ENCODE measurements at regions not wholly inside any gene's neighbourhood (a gene's known extent, or its start where the extent isn't known, plus 50 kb on each side); places are given as distances from the start of the nearest gene placed in this dataset.

- no peaks in the 10 kb centered on the region for H3K4me1 ChIP-seq (ENCODE audit: insufficient read depth, low read length)
- H3K4me2 ChIP-seq (ENCODE audit: low read length): no peak overlapping the region
- no peaks in the 10 kb centered on the region for H4K20me1 ChIP-seq (ENCODE audit: low read length)
- no peak overlapping the region for H3K4me3 ChIP-seq (ENCODE audit: low read length)
- ATAC-seq (no peak), DNase-seq (no peak)
- H3K79me2 ChIP-seq (ENCODE audit: low read length): no peaks in the 10 kb centered on the region
- no peaks in the 10 kb centered on the region for H3F3A ChIP-seq (ENCODE audit: low read length, unreplicated experiment)
- POLR2A ChIA-PET (ENCODE audit: unreplicated experiment): no interaction called here
- H3K27me3 ChIP-seq (ENCODE audit: low read length): no peaks in the 10 kb centered on the region
- intact Hi-C loops (cut with micrococcal nuclease): no loop called here
- H3K9me2 ChIP-seq (replicated peaks; ENCODE audit: low read length): no peaks in the 10 kb centered on the region
- H3K36me3 ChIP-seq (ENCODE audit: low read depth, low read length): no peaks in the 10 kb centered on the region
- BruUV-seq (replicated peaks): no TSS peak
- no peak for TF ChIP-seq CTCF (conservative IDR thresholded peaks at IDR 0.05; ENCODE audit: low read depth, low read length)
- TF ChIP-seq EZH2phosphoT487 (IDR thresholded peaks at IDR 0.05; ENCODE audit: borderline replicate concordance, low read length): no peak
- no peak overlapping the region for H3K27ac ChIP-seq (ENCODE audit: low read length)
- CTCF ChIA-PET: no interaction called here
- H2AFZ ChIP-seq (ENCODE audit: low read length): no peak overlapping the region
- H3K9me3 ChIP-seq (ENCODE audit: low read length): no peaks in the 10 kb centered on the region
- H3K9ac ChIP-seq (ENCODE audit: low read length): no peak overlapping the region
These were observed 348.7 kb downstream of the NR4A2 start for GRCh38 chr2:155983845-155984244.

GRCh38 chr2:155982135-155982534 is 350.4 kb downstream of the NR4A2 start:
- POLR2A ChIA-PET (ENCODE audit: unreplicated experiment): no interaction called here
- TF ChIP-seq EZH2phosphoT487 (IDR thresholded peaks at IDR 0.05; ENCODE audit: borderline replicate concordance, low read length): no peak
- no peak for TF ChIP-seq CTCF (conservative IDR thresholded peaks at IDR 0.05; ENCODE audit: low read depth, low read length)
- no peak for TF ChIP-seq EZH2 (IDR thresholded peaks at IDR 0.05; ENCODE audit: low read length, unreplicated experiment)
- no TSS peak for BruUV-seq (replicated peaks)
- H3K4me2 ChIP-seq (ENCODE audit: low read length): no peak overlapping the region
- CTCF ChIA-PET: no interaction called here
- no peaks in the 10 kb centered on the region for H3K27me3 ChIP-seq (ENCODE audit: low read length)
- no peak overlapping the region for H3K27ac ChIP-seq (ENCODE audit: low read length)
- DNase-seq (no peak), ATAC-seq (no peak)
- intact Hi-C loops (cut with micrococcal nuclease): no loop called here
- H3K9ac ChIP-seq (ENCODE audit: low read length): no peak overlapping the region
- no peaks in the 10 kb centered on the region for H3K36me3 ChIP-seq (ENCODE audit: low read depth, low read length)
- no peaks in the 10 kb centered on the region for H3K9me3 ChIP-seq (ENCODE audit: low read length)
- no peaks in the 10 kb centered on the region for H3K9me2 ChIP-seq (replicated peaks; ENCODE audit: low read length)
- H3K4me3 ChIP-seq (ENCODE audit: low read length): no peak overlapping the region
- H2AFZ ChIP-seq (ENCODE audit: low read length): no peak overlapping the region
- no peaks in the 10 kb centered on the region for H3F3A ChIP-seq (ENCODE audit: low read length, unreplicated experiment)
- H3K4me1 ChIP-seq (ENCODE audit: insufficient read depth, low read length): no peaks in the 10 kb centered on the region
- no peaks in the 10 kb centered on the region for H3K79me2 ChIP-seq (ENCODE audit: low read length)
- no peaks in the 10 kb centered on the region for H4K20me1 ChIP-seq (ENCODE audit: low read length)

- Histone ChIP-seq H3K4me3 (ENCODE audit: low read length) (no peak overlapping the region), H3K9ac (ENCODE audit: low read length) (no peak overlapping the region)
- no peak for TF ChIP-seq EZH2 (IDR thresholded peaks at IDR 0.05; ENCODE audit: low read length, unreplicated experiment)
- TF ChIP-seq CTCF (conservative IDR thresholded peaks at IDR 0.05; ENCODE audit: low read depth, low read length): no peak
- TF ChIP-seq EZH2phosphoT487 (IDR thresholded peaks at IDR 0.05; ENCODE audit: borderline replicate concordance, low read length): no peak
These were observed 351.5 kb downstream of the NR4A2 start for GRCh38 chr2:155980941-155981560.

More at GRCh38 chr2:155980941-155981560, 351.5 kb downstream of the NR4A2 start:
- H3K79me2 ChIP-seq (ENCODE audit: low read length): no peaks in the 10 kb centered on the region
- CTCF ChIA-PET: no interaction called here
- H3K4me1 ChIP-seq (ENCODE audit: insufficient read depth, low read length): no peaks in the 10 kb centered on the region
- H3K27me3 ChIP-seq (ENCODE audit: low read length): no peaks in the 10 kb centered on the region
- no peaks in the 10 kb centered on the region for H3K36me3 ChIP-seq (ENCODE audit: low read depth, low read length)
- no peak overlapping the region for H3K27ac ChIP-seq (ENCODE audit: low read length)
- H3K9me3 ChIP-seq (ENCODE audit: low read length): no peaks in the 10 kb centered on the region
- intact Hi-C loops (cut with micrococcal nuclease): no loop called here
- H4K20me1 ChIP-seq (ENCODE audit: low read length): no peaks in the 10 kb centered on the region
- H3F3A ChIP-seq (ENCODE audit: low read length, unreplicated experiment): no peaks in the 10 kb centered on the region
- DNase-seq (no peak), ATAC-seq (no peak)
- H3K4me2 ChIP-seq (ENCODE audit: low read length): no peak overlapping the region
- no TSS peak for BruUV-seq (replicated peaks)
- no peaks in the 10 kb centered on the region for H3K9me2 ChIP-seq (replicated peaks; ENCODE audit: low read length)
- POLR2A ChIA-PET (ENCODE audit: unreplicated experiment): no interaction called here
- H2AFZ ChIP-seq (ENCODE audit: low read length): no peak overlapping the region
